ENCODE measurements at regions not wholly inside any gene's neighbourhood (a gene's known extent, or its start where the extent isn't known, plus 50 kb on each side); places are given as distances from the start of the nearest gene placed in this dataset.
"Not testable (repeated sequence)": the region's sequence is repeated elsewhere in the genome, so short reads cannot be mapped to it uniquely, and the experiment has no call there.

DNA sequence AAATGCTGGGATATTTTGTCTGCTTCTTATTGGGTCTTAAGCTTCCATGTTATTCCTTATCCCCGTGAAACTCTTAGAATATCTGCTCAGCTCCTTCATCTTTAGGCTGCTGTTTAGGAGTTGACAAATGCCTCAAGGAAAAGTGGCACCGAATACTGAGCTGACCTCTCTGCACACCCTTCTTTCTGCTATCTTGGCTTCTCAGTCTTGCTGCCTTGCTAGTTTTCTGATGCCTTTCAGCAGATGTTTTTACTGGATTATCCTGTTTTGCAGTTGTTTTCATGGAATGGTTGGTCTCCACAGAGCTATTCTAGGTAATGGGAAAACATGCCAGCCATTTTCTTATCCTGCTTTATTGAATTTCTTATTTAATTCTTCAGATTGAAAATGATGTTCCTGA, 86.3 kb downstream of the GYPE start:
- no peak for DNase-seq

DNA sequence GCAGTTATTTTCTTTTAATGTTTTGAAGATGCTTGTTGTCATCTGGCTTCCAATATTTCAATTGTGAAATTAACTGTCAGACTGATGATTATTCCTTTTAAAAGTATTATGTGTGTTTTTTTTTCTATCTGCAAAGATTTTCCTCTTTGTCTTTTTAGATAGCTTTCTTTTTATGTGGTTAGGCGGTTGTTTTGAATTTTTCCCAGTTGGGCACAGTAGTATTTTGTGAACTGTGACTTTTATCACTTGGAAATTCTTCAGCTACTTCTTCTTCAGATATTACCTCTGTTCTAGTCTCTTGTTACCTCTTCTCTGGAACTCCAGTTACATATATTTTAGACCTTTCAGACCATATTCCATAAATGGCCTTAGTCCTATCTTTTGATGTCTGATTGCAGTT, 87.5 kb downstream of the GYPE start:
- DNase-seq: not testable (repeated sequence)

DNA sequence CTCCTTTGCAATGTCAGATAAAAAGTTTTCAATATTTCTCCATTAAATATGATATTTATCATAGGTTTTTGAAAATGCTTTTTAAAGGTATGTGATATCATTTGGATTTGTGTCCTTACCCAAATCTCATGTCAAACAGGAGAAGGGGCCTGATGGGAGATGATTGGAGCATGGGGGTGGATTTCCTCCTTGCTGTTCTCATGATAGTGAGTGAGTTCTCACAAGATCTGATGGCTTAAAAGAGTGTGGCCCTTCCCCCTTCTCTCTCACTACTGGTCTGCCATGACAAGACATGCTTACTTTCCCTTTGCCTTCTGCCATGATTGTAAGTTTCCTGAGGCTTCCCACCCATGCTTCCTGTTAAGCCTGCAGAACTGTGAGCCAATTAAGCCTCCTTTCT, 90.0 kb downstream of the GYPE start:
- DNase-seq: not testable (repeated sequence)

DNA sequence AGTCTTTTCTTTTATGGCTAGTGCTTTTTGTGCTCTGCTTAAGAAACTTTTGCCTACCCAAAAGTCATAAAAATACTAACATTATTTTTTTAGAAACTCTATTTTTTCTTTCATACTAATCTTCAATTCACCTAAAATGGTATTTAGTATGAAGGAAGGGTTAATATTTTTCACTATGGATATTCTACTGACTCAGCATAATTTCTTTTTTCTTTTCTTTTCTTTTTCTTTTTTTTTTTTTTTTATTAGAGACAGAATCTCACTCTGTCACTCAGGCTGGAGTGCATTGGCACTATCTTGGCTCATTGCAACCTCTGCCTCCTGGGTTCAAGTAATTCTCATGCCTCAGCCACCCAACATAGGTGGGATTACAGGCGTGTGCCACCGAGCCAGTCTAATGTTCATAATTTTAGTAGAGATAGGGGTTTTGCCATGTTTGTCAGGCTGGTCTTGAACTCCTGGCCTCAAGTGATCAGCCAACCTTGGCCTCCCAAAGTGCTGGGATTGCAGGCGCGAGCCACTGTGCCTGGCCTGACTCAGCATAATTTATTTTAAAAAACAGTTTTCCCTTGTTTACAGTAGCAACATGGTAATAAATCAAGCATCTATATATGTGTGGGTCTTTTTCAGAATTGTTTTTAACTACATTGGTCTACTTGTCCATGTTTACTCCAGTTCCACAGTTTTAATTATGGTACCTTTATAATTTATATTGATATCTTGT, 91.8 kb downstream of the GYPE start:
- DNase-seq: not testable (repeated sequence)

DNA sequence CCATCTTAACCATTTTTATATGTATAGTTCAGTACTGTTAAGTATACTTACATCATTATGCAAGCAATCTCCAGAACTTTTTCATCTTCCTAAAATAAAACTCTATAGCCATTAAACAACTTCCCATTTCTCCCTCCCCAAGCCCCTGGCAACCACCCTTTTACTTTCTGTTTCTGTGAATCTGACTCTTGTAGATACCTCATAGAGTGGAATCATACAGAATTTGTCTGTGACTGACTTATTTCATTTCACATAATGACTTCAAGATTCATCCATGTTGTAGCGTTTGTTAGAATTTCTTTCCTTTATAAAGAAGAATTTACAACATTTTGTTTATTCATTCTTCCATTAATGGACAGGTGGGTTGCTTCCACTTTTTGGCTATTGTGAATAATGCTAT, 91.2 kb upstream of the FREM3 start:
- DNase-seq: not testable (repeated sequence)

DNA sequence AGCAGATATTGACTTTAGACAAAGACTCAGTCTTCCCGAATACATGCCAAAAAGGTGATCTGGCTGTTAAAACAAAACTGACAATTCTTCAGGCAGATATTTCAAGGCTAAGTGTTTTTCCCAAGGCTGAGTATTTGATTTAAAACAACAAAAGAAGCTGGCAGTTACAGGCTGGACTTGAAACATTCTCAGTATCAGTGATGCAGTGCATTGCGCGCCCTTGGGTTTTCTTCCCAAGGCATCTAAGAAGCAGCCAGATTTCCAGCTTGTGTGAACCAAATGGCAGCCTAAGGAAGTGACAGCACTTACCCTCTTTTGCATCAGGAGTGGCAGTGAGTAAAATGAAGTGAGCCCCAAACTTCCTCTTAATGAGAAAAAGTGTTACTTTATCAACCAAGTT, 90.0 kb upstream of the FREM3 start:
- DNase-seq: not testable (repeated sequence)

DNA sequence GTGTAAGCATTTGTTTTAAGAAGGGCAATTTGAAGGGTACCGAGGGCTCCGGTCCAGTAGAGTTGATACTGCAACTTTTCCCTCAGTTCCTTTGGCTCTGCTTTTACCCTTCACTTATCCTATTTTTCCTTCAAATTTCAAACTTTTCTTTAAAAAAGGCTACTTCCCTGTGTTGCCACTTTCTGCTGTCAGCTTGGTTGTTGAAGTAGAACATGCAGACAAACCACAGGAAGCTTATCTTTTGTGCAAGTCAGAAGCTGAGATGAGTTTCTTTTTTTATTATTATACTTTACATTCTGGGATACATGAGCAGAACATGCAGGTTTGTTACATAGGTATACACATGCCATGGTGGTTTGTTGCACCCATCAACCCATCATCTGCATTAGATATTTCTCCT, 89.1 kb upstream of the FREM3 start:
- not testable (repeated sequence) for DNase-seq

DNA sequence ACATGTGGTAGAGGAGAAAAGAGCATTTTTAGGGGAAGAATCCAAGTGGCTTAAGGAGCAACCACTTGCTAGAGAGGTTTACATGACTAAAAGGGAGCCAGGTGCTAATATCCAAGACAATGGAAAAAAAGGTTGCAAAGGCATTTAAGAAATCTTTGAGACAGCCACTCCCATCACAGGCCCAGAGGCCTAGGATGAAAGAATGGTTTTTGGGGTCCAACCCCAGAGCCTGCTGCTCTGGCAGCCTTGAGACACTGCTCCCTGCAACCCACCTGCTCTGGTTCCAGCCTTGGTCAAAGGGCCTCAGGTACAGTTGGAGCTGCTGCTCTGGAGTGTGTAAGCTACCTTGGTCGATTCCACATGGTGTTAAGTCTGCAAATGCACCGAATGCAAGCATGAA, 84.1 kb upstream of the FREM3 start:
- DNase-seq: no peak

DNA sequence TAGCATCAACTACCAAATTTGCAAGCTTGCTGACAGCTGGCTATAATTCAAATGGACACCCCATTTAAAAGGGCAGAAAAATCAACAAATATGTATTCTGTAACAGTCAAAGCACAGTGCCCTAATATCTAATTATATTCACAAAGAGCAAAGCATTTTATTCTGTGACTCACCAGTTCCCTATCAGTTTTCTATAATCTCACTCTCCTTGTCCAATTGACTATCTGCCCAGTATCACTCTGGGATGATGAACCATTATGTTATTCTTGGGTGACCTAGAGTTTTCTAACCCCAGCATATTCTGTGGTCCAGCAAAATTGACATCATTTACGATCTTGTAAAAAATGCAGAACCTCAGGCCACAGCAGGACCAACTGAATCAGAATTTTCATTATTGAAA, 82.0 kb upstream of the FREM3 start:
- no peak for DNase-seq

DNA sequence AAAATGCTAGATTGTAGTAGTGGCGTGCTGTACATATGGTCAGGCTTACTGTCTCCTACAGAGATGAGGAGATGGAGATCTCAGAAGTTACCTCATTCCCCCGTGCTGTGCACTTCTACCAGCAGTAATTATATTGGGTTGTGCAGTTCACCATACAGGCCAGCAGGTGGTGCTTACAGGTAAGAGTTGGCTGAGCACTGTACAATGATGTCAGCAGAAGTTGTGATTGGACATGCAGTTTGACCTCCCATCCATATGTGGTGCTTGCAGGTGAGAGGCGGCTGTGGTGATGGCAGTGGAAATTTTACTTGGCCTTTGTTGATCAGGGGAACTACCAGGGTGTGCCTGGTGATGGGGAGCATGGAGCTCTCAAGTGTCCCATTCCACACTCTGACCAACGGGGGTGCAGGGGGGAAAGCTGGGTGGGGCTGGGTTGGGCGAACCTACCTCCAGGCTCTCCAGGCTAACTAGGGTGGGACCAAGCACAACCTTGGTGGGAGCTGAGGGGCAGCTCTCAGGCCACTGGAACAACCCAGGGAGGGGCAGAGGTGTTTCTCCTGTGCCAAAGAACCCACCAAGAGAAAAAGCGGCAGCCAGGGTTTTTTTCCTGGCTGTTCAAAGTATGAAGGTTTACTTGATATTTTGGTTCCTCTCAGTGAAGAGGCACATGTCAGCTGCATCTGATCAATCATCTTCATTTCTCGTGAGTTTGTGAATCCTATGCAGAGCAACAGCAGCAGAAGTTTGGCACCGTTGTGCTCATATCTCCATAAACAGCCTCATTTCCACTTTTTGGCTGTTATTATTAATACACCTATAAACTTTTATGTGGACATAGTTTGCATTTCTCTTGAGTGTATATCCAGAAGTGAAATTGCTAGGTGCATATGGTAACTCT, 73.8 kb upstream of the FREM3 start:
- DNase-seq: peak; percentile 82

DNA sequence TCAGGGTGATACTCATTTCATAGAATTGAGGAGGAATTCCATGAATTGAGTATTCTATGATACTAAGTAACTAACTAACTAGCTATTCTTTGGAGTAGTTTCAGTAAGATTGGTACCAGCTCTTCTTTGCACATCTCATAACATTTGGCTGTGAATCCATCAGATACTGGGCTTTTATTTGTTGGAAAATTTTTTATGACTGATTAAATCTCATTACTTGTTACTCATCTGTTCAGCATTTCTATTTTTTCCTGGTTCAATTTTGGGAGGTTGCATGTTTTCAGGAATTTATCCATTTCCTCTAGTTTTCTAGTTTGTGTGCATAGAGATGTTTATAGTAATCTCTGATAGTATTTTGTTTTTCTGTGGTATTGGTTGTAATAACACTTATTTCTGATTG, 70.8 kb upstream of the FREM3 start:
- DNase-seq: no peak

DNA sequence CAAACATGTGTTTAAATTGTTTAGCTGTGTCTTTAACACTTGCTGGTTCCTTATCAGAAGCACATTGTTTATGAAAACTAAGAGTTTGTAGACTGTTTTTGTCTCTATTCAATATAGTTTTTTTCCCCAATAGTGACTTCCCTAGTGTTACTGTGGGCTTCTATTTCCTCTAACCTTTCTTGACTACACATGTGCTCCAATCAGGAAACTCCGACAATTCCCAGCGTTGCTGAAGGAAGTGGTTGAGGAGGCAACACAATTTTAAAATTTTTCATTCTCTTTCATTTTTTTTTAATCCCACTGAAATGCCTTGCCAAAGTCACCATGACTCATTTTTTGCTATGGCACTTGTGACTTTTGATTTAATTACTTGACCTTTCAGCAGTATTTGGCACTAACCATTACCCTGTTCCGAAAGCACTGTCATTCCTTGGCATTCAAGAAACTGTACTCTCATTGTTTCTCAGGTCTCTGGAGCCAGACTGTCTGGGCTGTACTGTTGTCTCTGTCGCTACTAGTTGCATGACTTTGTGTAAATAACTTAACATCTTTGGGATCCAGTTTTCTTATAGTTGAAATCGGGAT, 67.6 kb upstream of the FREM3 start:
- no peak for DNase-seq

DNA sequence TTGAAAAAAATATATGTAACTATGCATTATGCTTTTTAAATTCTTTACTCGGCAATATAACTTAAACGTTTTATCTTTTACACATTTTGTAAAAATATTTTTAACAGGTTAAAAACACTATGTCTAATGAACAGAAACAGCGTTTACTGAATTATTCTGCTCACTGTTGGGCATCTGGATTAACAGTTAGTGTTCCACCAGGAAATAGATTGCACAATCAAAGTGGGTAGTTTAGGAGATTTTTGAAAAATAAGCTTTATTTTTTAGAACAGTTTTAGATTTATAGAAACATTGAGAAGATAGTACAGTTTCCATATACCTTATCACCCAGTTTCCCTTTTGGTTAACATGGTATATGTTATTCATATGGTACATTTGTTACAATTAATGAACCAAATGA, 63.1 kb upstream of the FREM3 start:
- no peak for DNase-seq

DNA sequence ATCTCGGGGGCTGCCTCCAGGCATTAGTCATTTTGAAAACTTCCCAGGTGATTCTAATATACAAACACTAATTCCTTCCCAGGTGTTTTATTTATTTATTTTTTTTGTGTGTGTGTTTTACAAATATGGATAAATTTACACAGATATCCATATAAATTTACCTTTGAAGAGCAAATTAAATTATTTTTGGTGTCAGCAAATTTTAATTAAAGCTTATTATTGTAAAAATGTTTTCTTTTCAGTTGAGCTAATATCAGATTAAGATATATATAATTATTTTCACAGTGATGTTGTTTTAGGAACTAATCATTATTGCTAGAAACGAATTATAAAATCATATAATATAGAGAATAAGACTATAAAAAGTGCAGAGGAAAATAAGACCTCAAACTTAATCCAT, 62.0 kb upstream of the FREM3 start:
- DNase-seq: no peak

Data from DMS53 (cell line).